GM10266 (cell line): ENCODE measurements at regions not wholly inside any gene's neighbourhood (a gene's known extent, or its start where the extent isn't known, plus 50 kb on each side); places are given as distances from the start of the nearest gene placed in this dataset.

Experiments used
- DNase-seq: peaks from one replicate; pipeline ENCODE4 v3.0.0; 2012; ENCODE audit errors: extremely low spot score
- TF ChIP-seq, protein P1 (sequence below): IDR thresholded peaks from 2 replicates; pipeline ENCODE4 v1.5.1; 2012; ENCODE audit warnings: mild to moderate bottlenecking, low read depth; ENCODE audit not compliant: control insufficient read depth, insufficient read depth; ENCODE audit errors: missing control alignments

- no peak for DNase-seq
- TF ChIP-seq, protein P1, sequence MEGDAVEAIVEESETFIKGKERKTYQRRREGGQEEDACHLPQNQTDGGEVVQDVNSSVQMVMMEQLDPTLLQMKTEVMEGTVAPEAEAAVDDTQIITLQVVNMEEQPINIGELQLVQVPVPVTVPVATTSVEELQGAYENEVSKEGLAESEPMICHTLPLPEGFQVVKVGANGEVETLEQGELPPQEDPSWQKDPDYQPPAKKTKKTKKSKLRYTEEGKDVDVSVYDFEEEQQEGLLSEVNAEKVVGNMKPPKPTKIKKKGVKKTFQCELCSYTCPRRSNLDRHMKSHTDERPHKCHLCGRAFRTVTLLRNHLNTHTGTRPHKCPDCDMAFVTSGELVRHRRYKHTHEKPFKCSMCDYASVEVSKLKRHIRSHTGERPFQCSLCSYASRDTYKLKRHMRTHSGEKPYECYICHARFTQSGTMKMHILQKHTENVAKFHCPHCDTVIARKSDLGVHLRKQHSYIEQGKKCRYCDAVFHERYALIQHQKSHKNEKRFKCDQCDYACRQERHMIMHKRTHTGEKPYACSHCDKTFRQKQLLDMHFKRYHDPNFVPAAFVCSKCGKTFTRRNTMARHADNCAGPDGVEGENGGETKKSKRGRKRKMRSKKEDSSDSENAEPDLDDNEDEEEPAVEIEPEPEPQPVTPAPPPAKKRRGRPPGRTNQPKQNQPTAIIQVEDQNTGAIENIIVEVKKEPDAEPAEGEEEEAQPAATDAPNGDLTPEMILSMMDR, result no peak
Observed at GRCh38 chr4:89403826-89404225, 96.2 kb upstream of the GPRIN3 start.

- TF ChIP-seq, protein P1, result no peak
- no peak for DNase-seq
Observed at GRCh38 chr4:89400287-89401035, 92.9 kb upstream of the GPRIN3 start.

- TF ChIP-seq, protein P1, result no peak
Observed at GRCh38 chr4:89398644-89399043, 91.0 kb upstream of the GPRIN3 start.

DNA sequence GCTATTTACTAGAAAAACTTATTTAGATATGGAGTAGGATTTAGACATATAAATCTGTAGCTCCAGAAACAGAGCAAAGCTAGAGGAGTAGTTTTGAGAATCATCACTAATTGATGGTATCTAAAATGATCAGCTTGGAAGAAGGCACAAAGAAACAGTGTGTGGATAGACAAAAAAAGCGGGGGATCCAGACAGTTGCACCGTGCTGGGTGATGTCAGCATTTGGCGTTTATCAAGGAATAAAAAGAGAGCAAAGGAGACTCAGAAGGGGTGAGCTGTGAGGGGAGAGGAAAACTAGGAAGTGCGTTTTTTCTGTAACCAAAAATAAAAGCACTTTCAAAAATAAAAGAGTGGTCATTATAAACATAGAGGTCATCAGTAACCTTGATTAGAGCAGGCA is 90.5 kb upstream of the GPRIN3 start:
- TF ChIP-seq, protein P1, result no peak
- no peak for DNase-seq

More at GRCh38 chr4:89398644-89399043, 91.0 kb upstream of the GPRIN3 start:
- DNase-seq, result no peak

DNA sequence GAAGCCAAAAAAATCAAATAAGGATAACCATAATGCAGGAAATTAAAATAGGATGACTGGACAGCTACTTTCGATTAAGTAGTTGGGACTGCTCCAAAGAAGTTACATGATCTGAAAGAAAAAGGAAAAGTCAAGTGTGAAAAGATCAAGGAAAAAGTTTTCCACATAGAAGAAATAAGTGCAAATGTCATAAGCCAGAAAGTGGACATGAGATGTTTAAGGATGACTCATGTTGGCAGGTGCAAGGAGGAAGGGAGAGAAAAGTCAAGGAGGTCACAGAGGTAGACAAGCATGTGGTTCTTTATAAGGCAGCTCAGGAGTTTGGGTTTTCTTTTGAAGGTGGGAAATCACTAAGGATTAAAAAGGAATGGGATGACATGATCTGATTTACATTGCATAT is 89.8 kb upstream of the GPRIN3 start:
- TF ChIP-seq, protein P1, result no peak
- DNase-seq, result no peak

DNA sequence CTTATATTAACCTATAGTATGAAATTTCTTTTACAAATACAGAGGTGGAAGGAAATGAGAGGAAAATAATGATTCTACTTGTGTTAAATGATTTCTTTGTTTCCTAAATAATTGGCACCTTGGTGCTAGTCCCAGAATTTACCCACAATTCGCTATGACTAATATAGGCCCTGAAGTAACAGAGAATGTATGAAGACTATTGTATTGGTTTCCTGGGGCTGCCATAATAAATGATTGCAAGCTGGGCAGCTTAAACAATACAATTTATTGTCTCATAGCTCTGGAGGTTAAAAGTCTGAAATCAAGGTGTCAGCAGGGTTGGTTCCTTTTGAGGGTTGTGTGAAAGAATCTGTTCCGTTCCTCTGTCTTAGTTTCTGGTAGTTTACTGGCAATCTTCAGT is 74.8 kb upstream of the GPRIN3 start:
- DNase-seq, result no peak
- TF ChIP-seq, protein P1, result no peak

- DNase-seq, result no peak
- TF ChIP-seq, protein P1, result no peak
Observed at GRCh38 chr4:89380980-89381379, 73.4 kb upstream of the GPRIN3 start.
